ENCODE measurements at regions not wholly inside any gene's neighbourhood (a gene's known extent, or its start where the extent isn't known, plus 50 kb on each side); places are given as distances from the start of the nearest gene placed in this dataset.

DNA sequence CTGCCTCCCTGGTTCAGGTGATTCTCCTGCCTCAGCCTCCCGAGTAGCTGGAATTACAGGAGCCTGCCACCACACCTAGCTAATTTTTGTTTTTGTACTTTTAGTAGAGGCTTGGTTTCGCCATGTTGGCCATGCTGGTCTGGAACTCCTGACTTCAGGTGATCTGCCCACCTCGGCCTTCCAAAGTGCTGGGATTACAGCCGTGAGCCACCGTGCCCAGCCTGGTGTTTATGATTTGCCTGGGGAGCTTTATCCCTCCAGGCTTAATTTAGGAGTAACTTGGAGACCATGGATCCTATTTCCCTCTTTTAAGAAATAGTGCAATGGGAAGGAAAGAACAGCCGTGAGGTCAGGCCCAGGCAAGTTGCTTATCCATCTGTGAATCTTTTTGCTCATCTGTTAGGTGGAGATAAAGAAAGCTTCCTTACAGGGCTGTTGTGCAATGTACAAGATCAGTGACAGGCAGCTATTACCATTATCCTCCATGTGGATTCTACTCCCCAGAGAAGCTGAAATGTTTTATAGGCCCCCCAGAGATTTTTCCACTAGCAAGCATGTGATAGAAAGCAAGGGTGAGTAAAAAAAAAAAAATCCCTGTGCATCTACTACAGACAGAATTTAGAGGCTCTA is 104.9 kb upstream of the MGAT5 start (continued):
- TF ChIP-seq TEAD4 (IDR thresholded peaks at IDR 0.05; ENCODE audit: low read length) (peak; percentile 95), TEAD4 (CRISPR knock-in tag; IDR thresholded peaks at IDR 0.05; ENCODE audit: borderline replicate concordance) (no peak), HDAC1 (IDR thresholded peaks at IDR 0.05) (no peak), FOXJ2 (tag; IDR thresholded peaks at IDR 0.05) (peak; percentile 85; the same call in 1 of the 2 replicates), PRPF4 (IDR thresholded peaks at IDR 0.05; ENCODE audit: insufficient read depth, low read depth, low read length, poor library complexity, severe bottlenecking) (no peak), MAZ (CRISPR knock-in tag; conservative IDR thresholded peaks at IDR 0.05 in 1 of 2, IDR thresholded peaks at IDR 0.05 in 1 of 2) (peak in 1 of 2 experiments; percentile 43; a peak in 1 of 4 replicates), ARNT (IDR thresholded peaks at IDR 0.05) (0 out of 4 replicates have a peak, but pooled peaks of 1 of the 2 experiments have one; percentile 56), POLR3G (IDR thresholded peaks at IDR 0.05; ENCODE audit: extremely low read depth, insufficient read length, insufficient replicate concordance) (no peak), SMARCE1 (IDR thresholded peaks at IDR 0.05) (peak; percentile 97), ZNF830 (CRISPR knock-in tag; IDR thresholded peaks at IDR 0.05) (no peak), BCL6 (CRISPR knock-in tag; IDR thresholded peaks at IDR 0.05) (no peak), PCBP1 (IDR thresholded peaks at IDR 0.05; ENCODE audit: low read depth, low read length, poor library complexity, severe bottlenecking) (no peak), STAT5A (IDR thresholded peaks at IDR 0.05; ENCODE audit: borderline replicate concordance, low read length) (peak; percentile 75), MTA2 (IDR thresholded peaks at IDR 0.05; ENCODE audit: low read depth) (peak; percentile 90), FOXM1 (IDR thresholded peaks at IDR 0.05; ENCODE audit: low read depth) (peak; percentile 84), FOXM1 (CRISPR knock-in tag; IDR thresholded peaks at IDR 0.05; ENCODE audit: low read depth) (no peak), THRAP3 (IDR thresholded peaks at IDR 0.05; ENCODE audit: borderline replicate concordance) (no peak), IRF2 (CRISPR knock-in tag; IDR thresholded peaks at IDR 0.05) (no peak), MITF (IDR thresholded peaks at IDR 0.05) (no peak), SMAD2 (IDR thresholded peaks at IDR 0.05; ENCODE audit: low read depth, low read length) (no peak), FOXO4 (CRISPR knock-in tag; IDR thresholded peaks at IDR 0.05) (no peak), LCOR (CRISPR knock-in tag; IDR thresholded peaks at IDR 0.05) (no peak), ZNF134 (CRISPR knock-in tag; conservative IDR thresholded peaks at IDR 0.05) (no peak), SAP30 (IDR thresholded peaks at IDR 0.05; ENCODE audit: borderline replicate concordance, insufficient read depth, low read depth, low read length, poor library complexity, severe bottlenecking) (no peak), SMARCA4 (IDR thresholded peaks at IDR 0.05) (peak; percentile 98)
- TF ChIP-seq, protein P1, sequence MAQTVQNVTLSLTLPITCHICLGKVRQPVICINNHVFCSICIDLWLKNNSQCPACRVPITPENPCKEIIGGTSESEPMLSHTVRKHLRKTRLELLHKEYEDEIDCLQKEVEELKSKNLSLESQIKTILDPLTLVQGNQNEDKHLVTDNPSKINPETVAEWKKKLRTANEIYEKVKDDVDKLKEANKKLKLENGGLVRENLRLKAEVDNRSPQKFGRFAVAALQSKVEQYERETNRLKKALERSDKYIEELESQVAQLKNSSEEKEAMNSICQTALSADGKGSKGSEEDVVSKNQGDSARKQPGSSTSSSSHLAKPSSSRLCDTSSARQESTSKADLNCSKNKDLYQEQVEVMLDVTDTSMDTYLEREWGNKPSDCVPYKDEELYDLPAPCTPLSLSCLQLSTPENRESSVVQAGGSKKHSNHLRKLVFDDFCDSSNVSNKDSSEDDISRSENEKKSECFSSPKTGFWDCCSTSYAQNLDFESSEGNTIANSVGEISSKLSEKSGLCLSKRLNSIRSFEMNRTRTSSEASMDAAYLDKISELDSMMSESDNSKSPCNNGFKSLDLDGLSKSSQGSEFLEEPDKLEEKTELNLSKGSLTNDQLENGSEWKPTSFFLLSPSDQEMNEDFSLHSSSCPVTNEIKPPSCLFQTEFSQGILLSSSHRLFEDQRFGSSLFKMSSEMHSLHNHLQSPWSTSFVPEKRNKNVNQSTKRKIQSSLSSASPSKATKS (CRISPR knock-in tag; IDR thresholded peaks at IDR 0.05), result no peak
